AG04450 (cell line): ENCODE measurements at regions not wholly inside any gene's neighbourhood (a gene's known extent, or its start where the extent isn't known, plus 50 kb on each side); places are given as distances from the start of the nearest gene placed in this dataset.
"Not testable (repeated sequence)": the region's sequence is repeated elsewhere in the genome, so short reads cannot be mapped to it uniquely, and the experiment has no call there.

Experiments
- CTCF ChIA-PET: fragments of 300-600, 350-600 bp; formaldehyde crosslinking; extraction: SDS; loops from one replicate; lab custom pipeline; 2022; ENCODE audit warnings: antibody characterized with exemption, inconsistent platforms; lab: Charles Lee
- POLR2A ChIA-PET: fragments of 350-600 bp; formaldehyde crosslinking; extraction: SDS; loops from one replicate; lab custom pipeline; 2021; ENCODE audit warnings: antibody characterized with exemption, inconsistent platforms; lab: Yijun Ruan, JAX
- DNase-seq: peaks from one replicate; pipeline ENCODE4 v3.0.0-alpha.2; 2011; ENCODE audit warnings: low read depth, low spot score
- H3K27ac ChIP-seq: one replicate; pipeline ENCODE4 v1.5.1; 2012; ENCODE audit warnings: low read depth, low read length, control low read depth
- H3K27me3 ChIP-seq: one replicate; pipeline ENCODE4 v1.6.0; 2012; ENCODE audit warnings: low read length; ENCODE audit not compliant: control insufficient read depth, insufficient read depth
- H3K4me3 ChIP-seq: 2 replicates; pipeline ENCODE4 v1.5.1; 2011; ENCODE audit warnings: mild to moderate bottlenecking, low read depth, low read length, control low read depth
- H3K9me3 ChIP-seq: 2 replicates; pipeline ENCODE4 v1.5.1; 2012; ENCODE audit warnings: low read length; ENCODE audit not compliant: control insufficient read depth, insufficient read depth
- CTCF ChIP-seq: IDR thresholded peaks from 2 replicates; pipeline ENCODE4 v1.5.1; 2011; ENCODE audit warnings: low read depth, low read length, control low read depth, inconsistent platforms

GRCh38 chr18:41870817-41871216, 84.2 kb upstream of the PIK3C3 start:
- TF ChIP-seq CTCF: no peak
- no peaks in the 10 kb centered on the region for H3K27me3 ChIP-seq
- no peak overlapping the region for H3K27ac ChIP-seq
- no peak for DNase-seq
- ChIA-PET CTCF (interaction anchor here (1.0 kb wide), 1 partner anchor 34 kb away, joined by 4 read pairs; no protein-coding TSS in a partner anchor), POLR2A (no interaction called here)
- H3K9me3 ChIP-seq: no peaks in the 10 kb centered on the region; the same call in 1 of the 2 replicates
- H3K4me3 ChIP-seq: no peak overlapping the region

GRCh38 chr18:41870191-41870590, 84.8 kb upstream of the PIK3C3 start:
- no peak overlapping the region for H3K4me3 ChIP-seq
- no peaks in the 10 kb centered on the region; the same call in 1 of the 2 replicates for H3K9me3 ChIP-seq
- no peak for TF ChIP-seq CTCF
- no peaks in the 10 kb centered on the region for H3K27me3 ChIP-seq
- ChIA-PET CTCF (no interaction called here), POLR2A (no interaction called here)
- no peak overlapping the region for H3K27ac ChIP-seq
- DNase-seq: no peak

- DNase-seq, CTCF ChIA-PET, H3K27ac ChIP-seq, H3K9me3 ChIP-seq, H3K27me3 ChIP-seq, H3K4me3 ChIP-seq, POLR2A ChIA-PET: not testable (repeated sequence)
Observed at GRCh38 chr18:41865796-41866195, 89.2 kb upstream of the PIK3C3 start.

- TF ChIP-seq CTCF: no peak
- Histone ChIP-seq H3K4me3 (no peak overlapping the region), H3K27me3 (no peaks in the 10 kb centered on the region), H3K9me3 (no peaks in the 10 kb centered on the region; the same call in 1 of the 2 replicates), H3K27ac (no peak overlapping the region)
- CTCF ChIA-PET: interaction anchor here (0.6 kb wide), 1 partner anchor 1611 kb away, joined by 3 read pairs; no protein-coding TSS in a partner anchor
- POLR2A ChIA-PET: no interaction called here
- no peak for DNase-seq
Observed at GRCh38 chr18:41864216-41864615, 90.8 kb upstream of the PIK3C3 start.

- no peak for DNase-seq
- CTCF ChIA-PET: no interaction called here
- H3K27ac ChIP-seq: no peak overlapping the region
- H3K27me3 ChIP-seq: no peaks in the 10 kb centered on the region
- POLR2A ChIA-PET: no interaction called here
- no peak for TF ChIP-seq CTCF
- no peak overlapping the region for H3K4me3 ChIP-seq
- H3K9me3 ChIP-seq: no peaks in the 10 kb centered on the region; the same call in 1 of the 2 replicates
Observed at GRCh38 chr18:41862921-41863320, 92.1 kb upstream of the PIK3C3 start.
